Thyroid gland (tissue), 4 donors: ENCODE measurements at regions not wholly inside any gene's neighbourhood (a gene's known extent, or its start where the extent isn't known, plus 50 kb on each side); places are given as distances from the start of the nearest gene placed in this dataset.

Experiments
- CTCF ChIP-seq, 6 experiments: fragments of 200-600 bp in 3 of 6; fragments of 450-650 bp in 3 of 6; sonication (generic) in 3 of 6; IDR thresholded peaks; one replicate each; pipeline ENCODE4 v1.5.1; 2016 to 2019; ENCODE audit warnings: antibody characterized with exemption in 6 of 6, mild to moderate bottlenecking in 2 of 6, inconsistent platforms in 1 of 6, moderate library complexity in 1 of 6
- POLR2A ChIP-seq, 2 donors: fragments of 450-650 bp; IDR thresholded peaks; one replicate each; pipeline ENCODE4 v1.6.1; 2017; ENCODE audit warnings: antibody characterized with exemption in 2 of 2, mild to moderate bottlenecking in 2 of 2, moderate library complexity in 1 of 2

GRCh38 chr5:9785751-9786150 lies 155.6 kb upstream of the TAS2R1 start:
- TF ChIP-seq CTCF (IDR thresholded peaks at IDR 0.05) (no peak), POLR2A (IDR thresholded peaks at IDR 0.05) (no peak)
